Heart right ventricle (tissue), 16 donors: ENCODE measurements at regions not wholly inside any gene's neighbourhood (a gene's known extent, or its start where the extent isn't known, plus 50 kb on each side); places are given as distances from the start of the nearest gene placed in this dataset.
A peak's percentile ranks its signal among the peaks of the same experiment; 100 is the strongest.

Experiments used
- ATAC-seq, 8 donors: fragments of 200-7000 bp; cut with Tn5 transposase; one replicate each; pipeline ENCODE4 v1.9.1; 2020; ENCODE audit warnings: mild to moderate bottlenecking in 8 of 8, moderate library complexity in 8 of 8, moderate number of reproducible peaks in 1 of 8
- DNase-seq, 2 donors: peaks; one replicate each; pipeline ENCODE4 v3.0.0-alpha.2; 2020
- H3K27ac ChIP-seq, 10 donors: fragments of 200-600 bp; sonication (generic) in 2 of 10; one replicate each; pipeline versions ENCODE4 v1.5.0 to v1.8.0; 2020 to 2022; ENCODE audit warnings: mild to moderate bottlenecking in 3 of 10
- H3K27me3 ChIP-seq, 7 donors: fragments of 200-600 bp; one replicate each; pipeline ENCODE4 v1.8.0; 2021 to 2022; ENCODE audit warnings: mild to moderate bottlenecking in 2 of 7
- H3K36me3 ChIP-seq, 9 donors: fragments of 200-600 bp; sonication (generic) in 1 of 9; one replicate each; pipeline versions ENCODE4 v1.5.0 to v1.8.0; 2020 to 2022; ENCODE audit warnings: mild to moderate bottlenecking in 2 of 9
- H3K4me1 ChIP-seq, 9 donors: fragments of 200-600 bp; sonication (generic) in 1 of 9; one replicate each; pipeline versions ENCODE4 v1.5.0 to v1.8.0; 2020 to 2022; ENCODE audit warnings: mild to moderate bottlenecking in 4 of 9
- H3K4me3 ChIP-seq, 10 donors: fragments of 200-600 bp; sonication (generic) in 2 of 10; one replicate each; pipeline versions ENCODE4 v1.5.0 to v1.8.0; 2020 to 2022; ENCODE audit warnings: mild to moderate bottlenecking in 7 of 10, moderate library complexity in 2 of 10
- H3K9me3 ChIP-seq, 11 donors: fragments of 200-600 bp in 10 of 11; sonication (generic) in 2 of 11; one replicate each; pipeline versions ENCODE4 v1.5.0 to v1.8.0; 2013 to 2022; ENCODE audit warnings: mild to moderate bottlenecking in 2 of 11, control low read depth in 1 of 11, moderate library complexity in 1 of 11
- WGBS, 2 donors: extraction: QIAGEN DNeasy Blood & Tissue Kit; methylation state at CpG; one replicate each; pipeline ENCODE4 v1.1.7; 2013; ENCODE audit warnings: inconsistent platforms in 1 of 2; 5-methylcytosine and 5-hydroxymethylcytosine counted together
- intact Hi-C, 10 donors: fragments of 100-400 bp; cut with DNase I; formaldehyde crosslinking; loops; one replicate each; pipeline versions ENCODE4 v1.11.1 to v1.14.2; 2022
- TF ChIP-seq, protein P1 (sequence below), 9 donors: fragments of 200-600 bp; sonication (generic) in 2 of 9; IDR thresholded peaks; one replicate each; pipeline versions ENCODE4 v1.5.0 to v1.8.0; 2021 to 2022; ENCODE audit warnings: antibody characterized with exemption in 9 of 9, mild to moderate bottlenecking in 5 of 9, moderate library complexity in 1 of 9
- donor health status: Arrhythmogenic right ventricular cardiomyopathy.
- donor health status: ischemic (EF 13 %, LVEDD 7.1; RV severe dilation, severe dysfunction).
- donor health status: healthy with polysubstance abuse.
- donor health status: DM: no; HTN: yes; CAD: no.
- donor health status: DM: no; HTN: no; CAD: no.
- donor health status: ischemic (EF 25% LVEDD 6.9; RV normal size, moderate dysfunction).
- donor health status: ischemic (EF 25% LVEDD 5.7; RV mildly dilated, moderate dysfunction).
- donor health status: healthy.
- donor health status: DM: yes; HTN: yes; CAD: no.
- donor health status: Ischemic cardiomyopathy.
- donor health status: ischemic (EF 35%, LVEDD 5.7; RV mildly dilated, moderate dysfunction).
- donor health status: nonischemic (EF 11% LVEDD 7.7; RV severe dilation, severe dysfunction).
- donor health status: DM: yes; HTN: yes; CAD: no.
- donor health status: PGD.
- donor health status: ischemic (EF 29% LVEDD 5.4; RV normal size, mild dysfunction).
- donor health status: nonischemic (EF 23%, LVEDD 6.1; RV moderate dilation, normal function).

GRCh38 chr10:11683529-11684320 is 58.5 kb upstream of the ECHDC3 start:
- Histone ChIP-seq H3K36me3 (no peaks in the 10 kb centered on the region), H3K9me3 (no peaks in the 10 kb centered on the region), H3K4me3 (no peak overlapping the region), H3K27ac (no peak overlapping the region), H3K27me3 (peaks cover 0 to 31% (median 4%) of the 10 kb centered on the region in 7 donors), H3K4me1 (peaks cover 3 to 50% (median 29%) of the 10 kb centered on the region in 9 donors)
- no peak for DNase-seq
- ATAC-seq = no peak
- intact Hi-C loops = loop anchor here in 1 of 10 donors (5.0 kb wide), 1 partner anchor 71 kb away; the partner anchor contains the start of gene USP6NL
- TF ChIP-seq, protein P1, sequence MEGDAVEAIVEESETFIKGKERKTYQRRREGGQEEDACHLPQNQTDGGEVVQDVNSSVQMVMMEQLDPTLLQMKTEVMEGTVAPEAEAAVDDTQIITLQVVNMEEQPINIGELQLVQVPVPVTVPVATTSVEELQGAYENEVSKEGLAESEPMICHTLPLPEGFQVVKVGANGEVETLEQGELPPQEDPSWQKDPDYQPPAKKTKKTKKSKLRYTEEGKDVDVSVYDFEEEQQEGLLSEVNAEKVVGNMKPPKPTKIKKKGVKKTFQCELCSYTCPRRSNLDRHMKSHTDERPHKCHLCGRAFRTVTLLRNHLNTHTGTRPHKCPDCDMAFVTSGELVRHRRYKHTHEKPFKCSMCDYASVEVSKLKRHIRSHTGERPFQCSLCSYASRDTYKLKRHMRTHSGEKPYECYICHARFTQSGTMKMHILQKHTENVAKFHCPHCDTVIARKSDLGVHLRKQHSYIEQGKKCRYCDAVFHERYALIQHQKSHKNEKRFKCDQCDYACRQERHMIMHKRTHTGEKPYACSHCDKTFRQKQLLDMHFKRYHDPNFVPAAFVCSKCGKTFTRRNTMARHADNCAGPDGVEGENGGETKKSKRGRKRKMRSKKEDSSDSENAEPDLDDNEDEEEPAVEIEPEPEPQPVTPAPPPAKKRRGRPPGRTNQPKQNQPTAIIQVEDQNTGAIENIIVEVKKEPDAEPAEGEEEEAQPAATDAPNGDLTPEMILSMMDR (IDR thresholded peaks at IDR 0.05) = no peak
- 92 to 94% methylated on average over 14 of the region's 14 CpGs for WGBS, 2 donors

DNA sequence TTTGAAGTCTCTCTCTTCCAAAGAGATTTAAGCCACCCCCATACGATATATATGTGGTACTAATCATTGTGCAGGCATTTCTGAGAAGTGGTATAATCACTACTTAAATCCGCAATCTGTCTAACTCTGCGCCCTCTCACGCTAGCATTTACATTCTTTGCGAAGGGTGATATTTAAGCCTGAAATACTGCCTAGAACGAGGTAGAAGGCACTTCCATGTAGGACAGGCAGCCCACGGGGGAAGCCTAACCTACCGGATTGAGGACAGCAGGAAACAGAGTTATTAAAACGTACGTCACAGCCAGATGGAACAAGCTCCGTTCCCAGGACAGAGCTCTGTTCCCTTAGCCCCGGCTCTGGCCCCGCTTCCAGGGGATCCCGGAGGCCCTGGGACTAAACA is 59.3 kb upstream of the ECHDC3 start:
- peak in 5 of 8 donors; percentile 23 to 49 (median 44) for ATAC-seq
- intact Hi-C loops = loop anchor here in 1 of 10 donors (5.0 kb wide), 1 partner anchor 71 kb away; the partner anchor contains the start of gene USP6NL

DNA sequence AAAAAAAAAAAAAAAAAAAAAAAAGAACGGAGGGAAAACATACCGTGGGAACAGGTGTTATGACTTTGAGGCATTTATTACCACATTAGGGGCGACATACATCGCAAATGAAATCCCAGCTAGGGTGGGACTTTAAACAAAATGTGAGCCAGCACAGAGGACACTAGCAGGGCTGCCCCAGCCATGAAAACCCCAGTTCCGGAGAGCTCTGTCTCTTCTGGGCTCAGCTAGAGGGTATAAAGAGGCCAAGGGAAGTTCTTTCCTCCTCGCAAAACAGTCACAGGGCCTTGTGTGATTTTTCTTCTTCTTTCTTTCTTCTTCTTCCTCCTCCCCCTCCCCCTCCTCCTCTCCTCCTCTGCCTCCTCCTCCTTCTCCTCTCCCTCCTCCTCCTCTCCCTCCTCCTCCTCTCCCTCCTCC is 59.9 kb upstream of the ECHDC3 start:
- TF ChIP-seq, protein P1 (IDR thresholded peaks at IDR 0.05) = no peak
- Histone ChIP-seq H3K4me1 (peaks cover 3 to 50% (median 29%) of the 10 kb centered on the region in 9 donors), H3K27ac (no peak overlapping the region), H3K4me3 (no peak overlapping the region), H3K9me3 (no peaks in the 10 kb centered on the region), H3K36me3 (no peaks in the 10 kb centered on the region), H3K27me3 (peaks cover 0 to 40% (median 4%) of the 10 kb centered on the region in 7 donors)
- WGBS, 2 donors = 89 to 91% methylated on average over 6 of the region's 6 CpGs
- intact Hi-C loops = loop anchor here in 1 of 10 donors (5.0 kb wide), 1 partner anchor 70 kb away; the partner anchor contains the start of gene USP6NL
- ATAC-seq (no peak), DNase-seq (no peak)

More for the DNA sequence above, 59.3 kb upstream of the ECHDC3 start:
- Histone ChIP-seq H3K9me3 (no peaks in the 10 kb centered on the region), H3K27me3 (peaks cover 0 to 38% (median 4%) of the 10 kb centered on the region in 7 donors), H3K27ac (no peak overlapping the region), H3K4me3 (no peak overlapping the region), H3K36me3 (no peaks in the 10 kb centered on the region), H3K4me1 (peaks cover 3 to 50% (median 29%) of the 10 kb centered on the region in 9 donors)
- TF ChIP-seq, protein P1 (IDR thresholded peaks at IDR 0.05) = no peak
- no peak for DNase-seq
- WGBS, 2 donors = 62 to 67% methylated on average over 14 of the region's 14 CpGs

DNA sequence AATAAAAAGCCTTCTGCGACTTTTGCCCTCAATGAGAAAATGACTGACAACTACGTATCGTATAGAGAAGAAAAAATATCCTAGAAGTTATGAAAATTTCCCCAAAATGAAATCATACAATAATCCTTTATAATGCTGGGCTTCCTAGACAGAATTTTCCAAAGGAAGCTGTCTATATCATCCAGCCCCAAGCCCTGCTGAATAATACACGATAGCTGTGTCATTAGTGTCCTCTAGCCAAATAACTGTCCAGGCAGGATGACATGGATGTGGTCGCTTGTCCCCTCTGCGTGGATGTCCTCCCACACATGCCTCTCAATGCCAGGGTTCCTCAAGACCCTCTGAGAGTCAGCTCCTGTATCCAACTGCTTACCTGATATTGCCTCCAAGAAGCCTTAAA is 61.7 kb upstream of the ECHDC3 start:
- H3K4me3 ChIP-seq = no peak overlapping the region
- peaks cover 0 to 40% (median 7%) of the 10 kb centered on the region in 7 donors for H3K27me3 ChIP-seq
- H3K9me3 ChIP-seq = no peaks in the 10 kb centered on the region
- TF ChIP-seq, protein P1 (IDR thresholded peaks at IDR 0.05) = no peak
- peaks cover under 1 to 40% (median 22%) of the 10 kb centered on the region in 9 donors for H3K4me1 ChIP-seq
- no peak overlapping the region for H3K27ac ChIP-seq
- intact Hi-C loops = loop anchor here in 1 of 10 donors (5.0 kb wide), 1 partner anchor 68 kb away; the partner anchor contains the start of gene USP6NL
- WGBS, 2 donors = 65 to 78% methylated on average over 6 of the region's 6 CpGs
- DNase-seq (no peak), ATAC-seq (no peak)
- no peaks in the 10 kb centered on the region for H3K36me3 ChIP-seq
